IMR-90 (cell line): ENCODE measurements at regions not wholly inside any gene's neighbourhood (a gene's known extent, or its start where the extent isn't known, plus 50 kb on each side); places are given as distances from the start of the nearest gene placed in this dataset.

Source experiments
- ATAC-seq: fragments of 200-7000 bp; cut with Tn5 transposase; 2 replicates; pipeline ENCODE4 v1.9.1; 2020; ENCODE audit warnings: low read depth, mild to moderate bottlenecking, moderate library complexity
- BruUV-seq: library from RNA; stranded (reverse); fragments of 400-500 nt; replicated peaks from 2 replicates; lab custom pipeline; 2021; lab: Mats Ljungman, UMichigan
- CTCF ChIA-PET: fragments of 300-600 bp; formaldehyde crosslinking; extraction: SDS; loops from one replicate; lab custom pipeline; 2021; ENCODE audit warnings: antibody characterized with exemption; lab: Yijun Ruan, JAX
- POLR2A ChIA-PET: fragments of 300-600 bp; sonication (Branson Sonifier 250); formaldehyde crosslinking; loops from one replicate; lab custom pipeline; 2022; ENCODE audit warnings: antibody characterized with exemption; ENCODE audit not compliant: unreplicated experiment; lab: Charles Lee
- DNase-seq: peaks from one replicate; pipeline ENCODE4 v3.0.0; 2013
- H2AFZ ChIP-seq: replicated peaks from 2 replicates; pipeline ENCODE3; 2013; ENCODE audit warnings: low read length, mild to moderate bottlenecking; ENCODE audit not compliant: poor library complexity
- H2AK5ac ChIP-seq: 2 replicates; pipeline ENCODE4 v1.6.1; 2013; ENCODE audit warnings: low read depth, low read length, inconsistent platforms
- H2AK9ac ChIP-seq: replicated peaks from 2 replicates; pipeline ENCODE3; 2013; ENCODE audit warnings: mild to moderate bottlenecking, low read depth, low read length, moderate library complexity; ENCODE audit not compliant: poor library complexity
- H2BK120ac ChIP-seq: 2 replicates; pipeline ENCODE4 v1.6.1; 2013; ENCODE audit warnings: low read depth, low read length, inconsistent platforms
- H2BK15ac ChIP-seq: 3 replicates; pipeline ENCODE4 v1.6.1; 2013; ENCODE audit warnings: low read depth, low read length, inconsistent platforms
- H2BK20ac ChIP-seq: 2 replicates; pipeline ENCODE4 v1.6.1; 2013; ENCODE audit warnings: low read depth, mild to moderate bottlenecking, inconsistent platforms, low read length, moderate library complexity
- H2BK5ac ChIP-seq: 2 replicates; pipeline ENCODE4 v1.6.1; 2013; ENCODE audit warnings: mild to moderate bottlenecking, low read depth, low read length, inconsistent platforms; ENCODE audit not compliant: poor library complexity, severe bottlenecking
- H3K14ac ChIP-seq: replicated peaks from 2 replicates; pipeline ENCODE4 v1.6.1; 2013; ENCODE audit warnings: low read depth, low read length, inconsistent platforms
- H3K18ac ChIP-seq: 2 replicates; pipeline ENCODE4 v1.6.1; 2013; ENCODE audit warnings: low read depth, low read length, control low read depth
- H3K23ac ChIP-seq: 2 replicates; pipeline ENCODE4 v1.6.1; 2013; ENCODE audit warnings: low read depth, low read length, inconsistent platforms
- H3K27ac ChIP-seq: 2 replicates; pipeline ENCODE4 v1.5.1; 2013; ENCODE audit warnings: mild to moderate bottlenecking, control low read depth, low read length; ENCODE audit not compliant: insufficient read depth
- H3K27me3 ChIP-seq: 2 replicates; pipeline ENCODE4 v1.6.1; 2013; ENCODE audit warnings: low read length; ENCODE audit not compliant: control insufficient read depth, insufficient read depth
- H3K36me3 ChIP-seq: 2 replicates; pipeline ENCODE4 v1.6.1; 2013; ENCODE audit warnings: low read length, mixed read lengths; ENCODE audit not compliant: control insufficient read depth, insufficient read depth
- H3K4ac ChIP-seq: 2 replicates; pipeline ENCODE4 v1.6.1; 2013; ENCODE audit warnings: low read depth, low read length, inconsistent platforms
- H3K4me1 ChIP-seq: 2 replicates; pipeline ENCODE4 v1.6.1; 2013; ENCODE audit warnings: low read length, mixed read lengths; ENCODE audit not compliant: control insufficient read depth, insufficient read depth
- H3K4me2 ChIP-seq: 2 replicates; pipeline ENCODE4 v1.6.1; 2013; ENCODE audit warnings: low read depth, mild to moderate bottlenecking, control low read depth, low read length, moderate library complexity
- H3K4me3 ChIP-seq: 2 replicates; pipeline ENCODE4 v1.5.1; 2013; ENCODE audit warnings: low read depth, mild to moderate bottlenecking, control low read depth, low read length, moderate library complexity; ENCODE audit not compliant: insufficient read depth
- H3K56ac ChIP-seq: 2 replicates; pipeline ENCODE4 v1.6.1; 2013; ENCODE audit warnings: low read length, inconsistent platforms; ENCODE audit not compliant: insufficient read depth; ENCODE audit errors: extremely low read depth
- H3K79me1 ChIP-seq, 2 experiments: 2 replicates each; pipeline ENCODE4 v1.6.1; 2013; ENCODE audit warnings: low read length in 2 of 2, inconsistent platforms in 1 of 2, low read depth in 1 of 2
- H3K9ac ChIP-seq: 2 replicates; pipeline ENCODE4 v1.6.1; 2013; ENCODE audit warnings: low read depth, low read length, control low read depth
- H3K9me1 ChIP-seq: 2 replicates; pipeline ENCODE4 v1.6.1; 2013; ENCODE audit warnings: low read length, inconsistent platforms; ENCODE audit not compliant: insufficient read depth
- H3K9me3 ChIP-seq: 2 replicates; pipeline ENCODE4 v1.6.1; 2013; ENCODE audit warnings: low read length; ENCODE audit not compliant: control insufficient read depth, insufficient read depth
- H4K20me1 ChIP-seq: 2 replicates; pipeline ENCODE4 v1.6.1; 2013; ENCODE audit warnings: low read length, inconsistent platforms; ENCODE audit not compliant: insufficient read depth
- H4K5ac ChIP-seq: 2 replicates; pipeline ENCODE4 v1.6.1; 2013; ENCODE audit warnings: mild to moderate bottlenecking, low read depth, low read length, control low read depth
- H4K8ac ChIP-seq, 2 experiments: 2 replicates each; pipeline ENCODE4 v1.6.1; 2013; ENCODE audit warnings: low read depth in 2 of 2, low read length in 2 of 2, control low read depth in 1 of 2, inconsistent platforms in 1 of 2
- H4K91ac ChIP-seq: 2 replicates; pipeline ENCODE4 v1.6.1; 2013; ENCODE audit warnings: low read depth, low read length, inconsistent platforms; ENCODE audit not compliant: insufficient read depth
- MAZ ChIP-seq: IDR thresholded peaks from 2 replicates; pipeline ENCODE4 v1.6.1; 2012; ENCODE audit warnings: low read depth, mild to moderate bottlenecking, low read length, improper control_type of control experiment, moderate library complexity, borderline replicate concordance
- RAD21 ChIP-seq: IDR thresholded peaks from 2 replicates; pipeline ENCODE4 v1.6.1; 2012; ENCODE audit warnings: low read length, improper control_type of control experiment
- WGBS, 2 experiments: methylation state at CpG; one replicate each; pipeline versions ENCODE4 v1.1.5 to v1.1.7; 2013; ENCODE audit warnings: missing lambda C conversion rate in 2 of 2; ENCODE audit not compliant: insufficient read length in 1 of 2; ENCODE audit errors: extremely low coverage in 2 of 2; 5-methylcytosine and 5-hydroxymethylcytosine counted together
- dilution Hi-C: fragments of 300-500 bp; cut with HindIII; formaldehyde crosslinking; loops from one replicate; pipeline ENCODE4 v1.14.3; 2018; ENCODE audit warnings: low sequenced_read_pairs; ENCODE audit not compliant: unreplicated experiment
- in situ Hi-C: fragments of 300-500 bp; cut with MboI; formaldehyde crosslinking; loops from 3 replicates; pipeline ENCODE4 v1.14.3; 2019; ENCODE audit warnings: low sequenced_read_pairs, inconsistent platforms, mixed read lengths
- intact Hi-C: fragments of 100-400 bp; cut with micrococcal nuclease; formaldehyde crosslinking; loops from 2 replicates; pipeline ENCODE4 v1.10.0; 2022
- TF ChIP-seq, protein P1 (sequence below): fragments of 150-350 bp; IDR thresholded peaks from 2 replicates; pipeline ENCODE4 v1.6.1; 2017; ENCODE audit warnings: mild to moderate bottlenecking, antibody characterized with exemption, low read length, low read depth
- TF ChIP-seq, protein P2 (sequence below): fragments of 150-350 bp; IDR thresholded peaks from 2 replicates; pipeline ENCODE4 v1.6.1; 2016; ENCODE audit warnings: low read depth, mild to moderate bottlenecking, low read length, moderate library complexity, borderline replicate concordance

DNA sequence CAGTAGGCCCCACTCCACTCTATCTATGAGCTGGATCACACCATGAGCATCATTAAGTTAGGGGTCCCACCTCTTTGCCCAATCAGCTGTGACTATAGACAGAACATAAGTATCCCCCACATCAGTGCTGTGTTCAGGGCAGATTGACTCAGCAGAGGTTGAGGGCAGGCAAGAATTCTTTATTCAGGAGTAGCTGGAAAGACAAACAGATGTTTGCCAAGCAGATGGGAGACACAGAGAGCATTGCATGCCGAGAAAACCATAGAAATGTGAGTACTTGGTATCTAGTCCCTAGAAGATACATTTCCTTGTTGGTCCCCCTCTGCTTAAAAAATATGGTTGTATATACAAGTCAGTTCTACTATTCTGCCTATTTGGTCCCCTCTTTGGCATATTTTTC lies 440.8 kb downstream of the RAP2B start:
- no peak overlapping the region for H3K23ac ChIP-seq
- no peak overlapping the region for H3K9ac ChIP-seq
- no peaks in the 10 kb centered on the region for H3K36me3 ChIP-seq
- no TSS peak for BruUV-seq
- no peak overlapping the region for H4K8ac ChIP-seq
- H3K4me2 ChIP-seq, result no peak overlapping the region
- no peak overlapping the region for H2BK5ac ChIP-seq
- no CpG with 5 or more reads among the region's 1 CpG for WGBS, 2 experiments
- TF ChIP-seq MAZ, result no peak
- TF ChIP-seq, protein P1, sequence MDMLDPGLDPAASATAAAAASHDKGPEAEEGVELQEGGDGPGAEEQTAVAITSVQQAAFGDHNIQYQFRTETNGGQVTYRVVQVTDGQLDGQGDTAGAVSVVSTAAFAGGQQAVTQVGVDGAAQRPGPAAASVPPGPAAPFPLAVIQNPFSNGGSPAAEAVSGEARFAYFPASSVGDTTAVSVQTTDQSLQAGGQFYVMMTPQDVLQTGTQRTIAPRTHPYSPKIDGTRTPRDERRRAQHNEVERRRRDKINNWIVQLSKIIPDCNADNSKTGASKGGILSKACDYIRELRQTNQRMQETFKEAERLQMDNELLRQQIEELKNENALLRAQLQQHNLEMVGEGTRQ, result no peak
- TF ChIP-seq, protein P2, sequence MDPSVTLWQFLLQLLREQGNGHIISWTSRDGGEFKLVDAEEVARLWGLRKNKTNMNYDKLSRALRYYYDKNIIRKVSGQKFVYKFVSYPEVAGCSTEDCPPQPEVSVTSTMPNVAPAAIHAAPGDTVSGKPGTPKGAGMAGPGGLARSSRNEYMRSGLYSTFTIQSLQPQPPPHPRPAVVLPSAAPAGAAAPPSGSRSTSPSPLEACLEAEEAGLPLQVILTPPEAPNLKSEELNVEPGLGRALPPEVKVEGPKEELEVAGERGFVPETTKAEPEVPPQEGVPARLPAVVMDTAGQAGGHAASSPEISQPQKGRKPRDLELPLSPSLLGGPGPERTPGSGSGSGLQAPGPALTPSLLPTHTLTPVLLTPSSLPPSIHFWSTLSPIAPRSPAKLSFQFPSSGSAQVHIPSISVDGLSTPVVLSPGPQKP, result no peak
- TF ChIP-seq RAD21, result no peak
- ATAC-seq (no peak), DNase-seq (no peak)
- dilution Hi-C loops, result no loop called here
- no peaks in the 10 kb centered on the region; the same call in 1 of the 2 replicates for H3K9me1 ChIP-seq
- H3K18ac ChIP-seq, result no peak overlapping the region
- no peak overlapping the region for H2BK120ac ChIP-seq
- no peak overlapping the region for H4K91ac ChIP-seq
- no peak overlapping the region for H3K4ac ChIP-seq
- no peaks in the 10 kb centered on the region for H3K9me3 ChIP-seq
- ChIA-PET CTCF (no interaction called here), POLR2A (no interaction called here)
- intact Hi-C loops, result no loop called here
- H4K20me1 ChIP-seq, result 0 out of 2 replicates have a peak, but pooled peaks cover 3% of the 10 kb centered on the region
- no peak overlapping the region for H3K14ac ChIP-seq
- H3K4me3 ChIP-seq, result no peak overlapping the region
- H2AFZ ChIP-seq, result no peak overlapping the region
- no peak overlapping the region for H3K56ac ChIP-seq
- H2AK5ac ChIP-seq, result no peak overlapping the region
- H2BK20ac ChIP-seq, result no peak overlapping the region
- H3K27me3 ChIP-seq, result peaks cover 36% of the 10 kb centered on the region
- 0 out of 2 replicates have a peak, but pooled peaks cover 2% of the 10 kb centered on the region for H3K4me1 ChIP-seq
- no peak overlapping the region for H2BK15ac ChIP-seq
- in situ Hi-C loops, result no loop called here
- no peaks in the 10 kb centered on the region for H3K79me1 ChIP-seq
- no peak overlapping the region for H3K27ac ChIP-seq
- H4K5ac ChIP-seq, result no peak overlapping the region
- no peak overlapping the region for H2AK9ac ChIP-seq
